Retinal pigment epithelial cell (primary cell): ENCODE measurements at regions not wholly inside any gene's neighbourhood (a gene's known extent, or its start where the extent isn't known, plus 50 kb on each side); places are given as distances from the start of the nearest gene placed in this dataset.

Source experiments
- DNase-seq: peaks from one replicate; pipeline ENCODE4 v3.0.0-alpha.2; 2010; ENCODE audit warnings: low read depth
- H3K4me3 ChIP-seq: 2 replicates; pipeline ENCODE4 v1.5.1; 2011; ENCODE audit warnings: mild to moderate bottlenecking, low read length, control low read depth, moderate library complexity
- CTCF ChIP-seq: conservative IDR thresholded peaks from 2 replicates; pipeline ENCODE4 v1.5.1; 2011; ENCODE audit warnings: low read depth, low read length, control low read depth, inconsistent platforms

GRCh38 chr15:62462268-62462667, 297.2 kb upstream of the C2CD4B start:
- no peak for DNase-seq
- no peak for TF ChIP-seq CTCF
- no peak overlapping the region for H3K4me3 ChIP-seq

- TF ChIP-seq CTCF: no peak
- no peak overlapping the region for H3K4me3 ChIP-seq
- no peak for DNase-seq
Measured at GRCh38 chr15:62462721-62463120, 297.6 kb upstream of the C2CD4B start.

- H3K4me3 ChIP-seq: peak overlapping the region; percentile 38
- peak; percentile 78 for DNase-seq
- no peak for TF ChIP-seq CTCF
Measured at GRCh38 chr15:62464705-62465104, 299.6 kb upstream of the C2CD4B start.

- no peak for TF ChIP-seq CTCF
- H3K4me3 ChIP-seq: peak overlapping the region; percentile 38
- no peak for DNase-seq
Measured at GRCh38 chr15:62465173-62465572, 300.1 kb upstream of the C2CD4B start.

- no peak for TF ChIP-seq CTCF
- peak; percentile 88 for DNase-seq
- peak overlapping the region; percentile 4 for H3K4me3 ChIP-seq
Measured at GRCh38 chr15:62469478-62469873, 304.4 kb upstream of the C2CD4B start.

- peak overlapping the region; percentile 4 for H3K4me3 ChIP-seq
- peak; percentile 84 for DNase-seq
- no peak for TF ChIP-seq CTCF
Measured at GRCh38 chr15:62469874-62470688, 305.0 kb upstream of the C2CD4B start.
